ENCODE measurements at regions not wholly inside any gene's neighbourhood (a gene's known extent, or its start where the extent isn't known, plus 50 kb on each side); places are given as distances from the start of the nearest gene placed in this dataset.

- POLR2A ChIA-PET (ENCODE audit: unreplicated experiment) = no interaction called here
- H3K9me3 ChIP-seq (ENCODE audit: control insufficient read depth, insufficient read depth, low read length) = peaks cover 65% of the 10 kb centered on the region
- no peak for ATAC-seq (ENCODE audit: low read depth)
These were observed 343.8 kb downstream of the CYRIA start for GRCh38 chr2:16321872-16322271.

More at GRCh38 chr2:16321872-16322271, 343.8 kb downstream of the CYRIA start:
- H2AFZ ChIP-seq (replicated peaks; ENCODE audit: low read length, poor library complexity) = no peak overlapping the region
- H3K27me3 ChIP-seq (ENCODE audit: control insufficient read depth, insufficient read depth, low read length) = no peaks in the 10 kb centered on the region
- no peak overlapping the region for H4K91ac ChIP-seq (ENCODE audit: insufficient read depth, low read depth, low read length)
- TF ChIP-seq RCOR1 (IDR thresholded peaks at IDR 0.05; ENCODE audit: insufficient replicate concordance, low read length) = no peak
- TF ChIP-seq SMC3 (IDR thresholded peaks at IDR 0.05; ENCODE audit: low read depth, low read length) = no peak
- TF ChIP-seq, protein P1, sequence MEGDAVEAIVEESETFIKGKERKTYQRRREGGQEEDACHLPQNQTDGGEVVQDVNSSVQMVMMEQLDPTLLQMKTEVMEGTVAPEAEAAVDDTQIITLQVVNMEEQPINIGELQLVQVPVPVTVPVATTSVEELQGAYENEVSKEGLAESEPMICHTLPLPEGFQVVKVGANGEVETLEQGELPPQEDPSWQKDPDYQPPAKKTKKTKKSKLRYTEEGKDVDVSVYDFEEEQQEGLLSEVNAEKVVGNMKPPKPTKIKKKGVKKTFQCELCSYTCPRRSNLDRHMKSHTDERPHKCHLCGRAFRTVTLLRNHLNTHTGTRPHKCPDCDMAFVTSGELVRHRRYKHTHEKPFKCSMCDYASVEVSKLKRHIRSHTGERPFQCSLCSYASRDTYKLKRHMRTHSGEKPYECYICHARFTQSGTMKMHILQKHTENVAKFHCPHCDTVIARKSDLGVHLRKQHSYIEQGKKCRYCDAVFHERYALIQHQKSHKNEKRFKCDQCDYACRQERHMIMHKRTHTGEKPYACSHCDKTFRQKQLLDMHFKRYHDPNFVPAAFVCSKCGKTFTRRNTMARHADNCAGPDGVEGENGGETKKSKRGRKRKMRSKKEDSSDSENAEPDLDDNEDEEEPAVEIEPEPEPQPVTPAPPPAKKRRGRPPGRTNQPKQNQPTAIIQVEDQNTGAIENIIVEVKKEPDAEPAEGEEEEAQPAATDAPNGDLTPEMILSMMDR (conservative IDR thresholded peaks at IDR 0.05; ENCODE audit: low read depth, low read length) = no peak
- TF ChIP-seq BHLHE40 (IDR thresholded peaks at IDR 0.05; ENCODE audit: low read depth, low read length) = no peak
- no peak for TF ChIP-seq FOS (IDR thresholded peaks at IDR 0.05; ENCODE audit: low read depth, low read length)
- no peak for TF ChIP-seq RFX5 (IDR thresholded peaks at IDR 0.05; ENCODE audit: low read depth, low read length)
- TF ChIP-seq USF2 (IDR thresholded peaks at IDR 0.05; ENCODE audit: low read depth, low read length) = no peak
- TF ChIP-seq, protein P2, sequence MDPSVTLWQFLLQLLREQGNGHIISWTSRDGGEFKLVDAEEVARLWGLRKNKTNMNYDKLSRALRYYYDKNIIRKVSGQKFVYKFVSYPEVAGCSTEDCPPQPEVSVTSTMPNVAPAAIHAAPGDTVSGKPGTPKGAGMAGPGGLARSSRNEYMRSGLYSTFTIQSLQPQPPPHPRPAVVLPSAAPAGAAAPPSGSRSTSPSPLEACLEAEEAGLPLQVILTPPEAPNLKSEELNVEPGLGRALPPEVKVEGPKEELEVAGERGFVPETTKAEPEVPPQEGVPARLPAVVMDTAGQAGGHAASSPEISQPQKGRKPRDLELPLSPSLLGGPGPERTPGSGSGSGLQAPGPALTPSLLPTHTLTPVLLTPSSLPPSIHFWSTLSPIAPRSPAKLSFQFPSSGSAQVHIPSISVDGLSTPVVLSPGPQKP (IDR thresholded peaks at IDR 0.05; ENCODE audit: borderline replicate concordance, low read depth, low read length) = no peak
- no peak for TF ChIP-seq NFE2L2 (IDR thresholded peaks at IDR 0.05; ENCODE audit: low read depth, low read length)
- no peak for TF ChIP-seq MAZ (IDR thresholded peaks at IDR 0.05; ENCODE audit: borderline replicate concordance, low read depth, low read length)
- no peak for TF ChIP-seq CHD1 (IDR thresholded peaks at IDR 0.05; ENCODE audit: low read depth, low read length)
- no peak for TF ChIP-seq POLR2A (IDR thresholded peaks at IDR 0.05; ENCODE audit: low read depth, low read length)
- TF ChIP-seq MXI1 (IDR thresholded peaks at IDR 0.05; ENCODE audit: borderline replicate concordance, low read depth, low read length) = no peak
- TF ChIP-seq RAD21 (IDR thresholded peaks at IDR 0.05; ENCODE audit: low read length) = no peak
- no peak for TF ChIP-seq CEBPB (IDR thresholded peaks at IDR 0.05; ENCODE audit: low read depth, low read length)
- no peak for TF ChIP-seq MAFK (IDR thresholded peaks at IDR 0.05; ENCODE audit: low read depth, low read length)
- H3K4ac ChIP-seq (ENCODE audit: low read depth, low read length) = no peak overlapping the region
- H3K14ac ChIP-seq (replicated peaks; ENCODE audit: low read depth, low read length) = no peak overlapping the region
- no peak overlapping the region for H2BK20ac ChIP-seq (ENCODE audit: low read depth, low read length)
- no peak overlapping the region for H3K4me2 ChIP-seq (ENCODE audit: low read depth, low read length)
- H4K20me1 ChIP-seq (ENCODE audit: insufficient read depth, low read length) = no peaks in the 10 kb centered on the region
- H2BK120ac ChIP-seq (ENCODE audit: low read depth, low read length) = no peak overlapping the region
- H3K79me1 ChIP-seq (ENCODE audit: low read depth in 1 of 2, low read length in 2 of 2) = no peaks in the 10 kb centered on the region
- no peak overlapping the region for H2AK5ac ChIP-seq (ENCODE audit: low read depth, low read length)
- H3K36me3 ChIP-seq (ENCODE audit: control insufficient read depth, insufficient read depth, low read length) = no peaks in the 10 kb centered on the region
- no peak overlapping the region for H2BK15ac ChIP-seq (ENCODE audit: low read depth, low read length)
- no TSS peak for BruUV-seq (replicated peaks)
- no peak overlapping the region for H3K23ac ChIP-seq (ENCODE audit: low read depth, low read length)
- H4K8ac ChIP-seq (ENCODE audit: low read depth in 2 of 2, low read length in 2 of 2) = no peak overlapping the region
- no peak overlapping the region for H3K27ac ChIP-seq (ENCODE audit: insufficient read depth, low read length)
- H3K4me3 ChIP-seq (ENCODE audit: insufficient read depth, low read depth, low read length) = no peak overlapping the region
- WGBS, 2 experiments (ENCODE audit: extremely low coverage in 2 of 2, insufficient read length in 1 of 2) = no CpG with 5 or more reads among the region's 4 CpGs
- H3K18ac ChIP-seq (ENCODE audit: low read depth, low read length) = no peak overlapping the region
- intact Hi-C loops (cut with micrococcal nuclease) (no loop called here), dilution Hi-C loops (cut with HindIII; ENCODE audit: low sequenced_read_pairs, unreplicated experiment) (no loop called here), in situ Hi-C loops (cut with MboI; ENCODE audit: low sequenced_read_pairs) (no loop called here)
- H3K56ac ChIP-seq (ENCODE audit: extremely low read depth, insufficient read depth, low read length) = no peak overlapping the region
- no peaks in the 10 kb centered on the region for H3K9me1 ChIP-seq (ENCODE audit: insufficient read depth, low read length)
- DNase-seq = no peak
- no peak overlapping the region for H2BK5ac ChIP-seq (ENCODE audit: low read depth, low read length, poor library complexity, severe bottlenecking)
- no peak overlapping the region for H2AK9ac ChIP-seq (replicated peaks; ENCODE audit: low read depth, low read length, poor library complexity)
- H3K9ac ChIP-seq (ENCODE audit: low read depth, low read length) = no peak overlapping the region
- CTCF ChIA-PET = no interaction called here
- H4K5ac ChIP-seq (ENCODE audit: low read depth, low read length) = no peak overlapping the region
- H3K4me1 ChIP-seq (ENCODE audit: control insufficient read depth, insufficient read depth, low read length) = no peaks in the 10 kb centered on the region

Measured in IMR-90 (cell line).